ENCODE measurements at regions not wholly inside any gene's neighbourhood (a gene's known extent, or its start where the extent isn't known, plus 50 kb on each side); places are given as distances from the start of the nearest gene placed in this dataset.

DNA sequence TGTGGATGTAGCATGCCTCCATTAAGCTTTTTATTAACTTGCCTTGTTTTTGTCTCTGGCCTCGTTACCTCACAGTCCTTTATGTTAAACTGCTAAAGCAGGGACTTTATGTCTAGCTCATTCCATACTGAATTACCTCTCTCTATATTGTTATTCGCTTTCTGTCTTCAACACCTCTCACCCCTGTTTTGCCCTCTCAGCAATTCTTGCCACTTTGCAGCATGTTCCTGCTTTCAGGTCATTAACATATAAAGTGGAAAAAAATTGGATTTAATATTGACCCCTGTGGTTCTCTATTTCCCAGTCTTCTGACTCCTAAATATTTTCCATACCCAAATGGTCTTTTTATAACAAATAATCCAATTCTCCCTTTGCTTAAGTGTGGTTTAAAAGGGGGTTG is 810.4 kb upstream of the KIF2B start:
- Histone ChIP-seq H3K4me3 (ENCODE audit: low read depth in 2 of 2, low read length in 1 of 2) (no peak overlapping the region), H3F3A (replicated peaks; ENCODE audit: insufficient read depth) (no peaks in the 10 kb centered on the region), H4K20me1 (ENCODE audit: insufficient read depth) (no peaks in the 10 kb centered on the region), H3K79me2 (ENCODE audit: insufficient read depth) (no peaks in the 10 kb centered on the region), H3K9me2 (no peaks in the 10 kb centered on the region), H3K27me3 (ENCODE audit: insufficient read depth) (no peaks in the 10 kb centered on the region), H3K4me2 (no peak overlapping the region), H3K9me3 (peaks cover 5% of the 10 kb centered on the region; the same call in 1 of the 2 replicates), H3K4me1 (ENCODE audit: control insufficient read depth in 1 of 2, insufficient read depth in 2 of 2, low read depth in 1 of 2, low read length in 1 of 2) (no peaks in the 10 kb centered on the region), H3K27ac (ENCODE audit: low read depth in 2 of 2, low read length in 1 of 2) (no peak overlapping the region), H3K9ac (no peak overlapping the region), H3K36me3 (replicated peaks in 1 of 2; ENCODE audit: control insufficient read depth in 1 of 2, insufficient read depth in 2 of 2, low read length in 1 of 2) (no peaks in the 10 kb centered on the region), H2AFZ (ENCODE audit: low read depth) (no peak overlapping the region)
- 15% methylated on average over 2 of the region's 2 CpGs for WGBS (ENCODE audit: low lambda C conversion rate)
- ChIA-PET CTCF (no interaction called here), POLR2A (no interaction called here)
- no peak for DNase-seq
- no peak for TF ChIP-seq NFIC (IDR thresholded peaks at IDR 0.05; ENCODE audit: borderline replicate concordance)
- no peak for TF ChIP-seq EZH2phosphoT487 (IDR thresholded peaks at IDR 0.05; ENCODE audit: borderline replicate concordance, low read depth)
- TF ChIP-seq MEF2A (IDR thresholded peaks at IDR 0.05; ENCODE audit: borderline replicate concordance, low read depth): no peak
- TF ChIP-seq, protein P1, sequence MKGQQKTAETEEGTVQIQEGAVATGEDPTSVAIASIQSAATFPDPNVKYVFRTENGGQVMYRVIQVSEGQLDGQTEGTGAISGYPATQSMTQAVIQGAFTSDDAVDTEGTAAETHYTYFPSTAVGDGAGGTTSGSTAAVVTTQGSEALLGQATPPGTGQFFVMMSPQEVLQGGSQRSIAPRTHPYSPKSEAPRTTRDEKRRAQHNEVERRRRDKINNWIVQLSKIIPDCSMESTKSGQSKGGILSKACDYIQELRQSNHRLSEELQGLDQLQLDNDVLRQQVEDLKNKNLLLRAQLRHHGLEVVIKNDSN (IDR thresholded peaks at IDR 0.05; ENCODE audit: borderline replicate concordance, low read depth): no peak
- TF ChIP-seq, protein P2, sequence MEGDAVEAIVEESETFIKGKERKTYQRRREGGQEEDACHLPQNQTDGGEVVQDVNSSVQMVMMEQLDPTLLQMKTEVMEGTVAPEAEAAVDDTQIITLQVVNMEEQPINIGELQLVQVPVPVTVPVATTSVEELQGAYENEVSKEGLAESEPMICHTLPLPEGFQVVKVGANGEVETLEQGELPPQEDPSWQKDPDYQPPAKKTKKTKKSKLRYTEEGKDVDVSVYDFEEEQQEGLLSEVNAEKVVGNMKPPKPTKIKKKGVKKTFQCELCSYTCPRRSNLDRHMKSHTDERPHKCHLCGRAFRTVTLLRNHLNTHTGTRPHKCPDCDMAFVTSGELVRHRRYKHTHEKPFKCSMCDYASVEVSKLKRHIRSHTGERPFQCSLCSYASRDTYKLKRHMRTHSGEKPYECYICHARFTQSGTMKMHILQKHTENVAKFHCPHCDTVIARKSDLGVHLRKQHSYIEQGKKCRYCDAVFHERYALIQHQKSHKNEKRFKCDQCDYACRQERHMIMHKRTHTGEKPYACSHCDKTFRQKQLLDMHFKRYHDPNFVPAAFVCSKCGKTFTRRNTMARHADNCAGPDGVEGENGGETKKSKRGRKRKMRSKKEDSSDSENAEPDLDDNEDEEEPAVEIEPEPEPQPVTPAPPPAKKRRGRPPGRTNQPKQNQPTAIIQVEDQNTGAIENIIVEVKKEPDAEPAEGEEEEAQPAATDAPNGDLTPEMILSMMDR (IDR thresholded peaks at IDR 0.05): no peak
- TF ChIP-seq, protein P3, sequence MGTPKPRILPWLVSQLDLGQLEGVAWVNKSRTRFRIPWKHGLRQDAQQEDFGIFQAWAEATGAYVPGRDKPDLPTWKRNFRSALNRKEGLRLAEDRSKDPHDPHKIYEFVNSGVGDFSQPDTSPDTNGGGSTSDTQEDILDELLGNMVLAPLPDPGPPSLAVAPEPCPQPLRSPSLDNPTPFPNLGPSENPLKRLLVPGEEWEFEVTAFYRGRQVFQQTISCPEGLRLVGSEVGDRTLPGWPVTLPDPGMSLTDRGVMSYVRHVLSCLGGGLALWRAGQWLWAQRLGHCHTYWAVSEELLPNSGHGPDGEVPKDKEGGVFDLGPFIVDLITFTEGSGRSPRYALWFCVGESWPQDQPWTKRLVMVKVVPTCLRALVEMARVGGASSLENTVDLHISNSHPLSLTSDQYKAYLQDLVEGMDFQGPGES (IDR thresholded peaks at IDR 0.05; ENCODE audit: low read depth, low read length): no peak
- TF ChIP-seq RFX5 (IDR thresholded peaks at IDR 0.05; ENCODE audit: low read length): no peak
- TF ChIP-seq ZBTB33 (IDR thresholded peaks at IDR 0.05; ENCODE audit: borderline replicate concordance, low read depth): no peak
- TF ChIP-seq EP300 (IDR thresholded peaks at IDR 0.05; ENCODE audit: borderline replicate concordance in 1 of 2, low read depth in 1 of 2, low read length in 1 of 2): no peak
- no peak for TF ChIP-seq NRF1 (IDR thresholded peaks at IDR 0.05; ENCODE audit: low read depth, low read length)
- no peak for TF ChIP-seq RCOR1 (IDR thresholded peaks at IDR 0.05; ENCODE audit: low read length)
- no peak for TF ChIP-seq ELF1 (IDR thresholded peaks at IDR 0.05)
- TF ChIP-seq TCF12 (IDR thresholded peaks at IDR 0.05): no peak
- TF ChIP-seq, protein P4, sequence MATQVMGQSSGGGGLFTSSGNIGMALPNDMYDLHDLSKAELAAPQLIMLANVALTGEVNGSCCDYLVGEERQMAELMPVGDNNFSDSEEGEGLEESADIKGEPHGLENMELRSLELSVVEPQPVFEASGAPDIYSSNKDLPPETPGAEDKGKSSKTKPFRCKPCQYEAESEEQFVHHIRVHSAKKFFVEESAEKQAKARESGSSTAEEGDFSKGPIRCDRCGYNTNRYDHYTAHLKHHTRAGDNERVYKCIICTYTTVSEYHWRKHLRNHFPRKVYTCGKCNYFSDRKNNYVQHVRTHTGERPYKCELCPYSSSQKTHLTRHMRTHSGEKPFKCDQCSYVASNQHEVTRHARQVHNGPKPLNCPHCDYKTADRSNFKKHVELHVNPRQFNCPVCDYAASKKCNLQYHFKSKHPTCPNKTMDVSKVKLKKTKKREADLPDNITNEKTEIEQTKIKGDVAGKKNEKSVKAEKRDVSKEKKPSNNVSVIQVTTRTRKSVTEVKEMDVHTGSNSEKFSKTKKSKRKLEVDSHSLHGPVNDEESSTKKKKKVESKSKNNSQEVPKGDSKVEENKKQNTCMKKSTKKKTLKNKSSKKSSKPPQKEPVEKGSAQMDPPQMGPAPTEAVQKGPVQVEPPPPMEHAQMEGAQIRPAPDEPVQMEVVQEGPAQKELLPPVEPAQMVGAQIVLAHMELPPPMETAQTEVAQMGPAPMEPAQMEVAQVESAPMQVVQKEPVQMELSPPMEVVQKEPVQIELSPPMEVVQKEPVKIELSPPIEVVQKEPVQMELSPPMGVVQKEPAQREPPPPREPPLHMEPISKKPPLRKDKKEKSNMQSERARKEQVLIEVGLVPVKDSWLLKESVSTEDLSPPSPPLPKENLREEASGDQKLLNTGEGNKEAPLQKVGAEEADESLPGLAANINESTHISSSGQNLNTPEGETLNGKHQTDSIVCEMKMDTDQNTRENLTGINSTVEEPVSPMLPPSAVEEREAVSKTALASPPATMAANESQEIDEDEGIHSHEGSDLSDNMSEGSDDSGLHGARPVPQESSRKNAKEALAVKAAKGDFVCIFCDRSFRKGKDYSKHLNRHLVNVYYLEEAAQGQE (IDR thresholded peaks at IDR 0.05; ENCODE audit: low read depth, low read length): no peak
- TF ChIP-seq JUND (IDR thresholded peaks at IDR 0.05): no peak
- TF ChIP-seq FOXM1 (IDR thresholded peaks at IDR 0.05; ENCODE audit: low read depth): no peak
